GM13976 (cell line): ENCODE measurements at regions not wholly inside any gene's neighbourhood (a gene's known extent, or its start where the extent isn't known, plus 50 kb on each side); places are given as distances from the start of the nearest gene placed in this dataset.
"Not testable (repeated sequence)": the region's sequence is repeated elsewhere in the genome, so short reads cannot be mapped to it uniquely, and the experiment has no call there.

Experiments
- DNase-seq: peaks from one replicate; pipeline ENCODE4 v3.0.0; 2012; ENCODE audit warnings: low spot score
- CTCF ChIP-seq: IDR thresholded peaks from 2 replicates; pipeline ENCODE4 v1.5.1; 2012; ENCODE audit warnings: borderline replicate concordance, mild to moderate bottlenecking; ENCODE audit not compliant: insufficient read depth; ENCODE audit errors: extremely low read depth, missing control alignments, control extremely low read depth
- in situ Hi-C: fragments of 300-500 bp; cut with MboI; formaldehyde crosslinking; loops from one replicate; pipeline ENCODE4 v1.12.0; 2022; ENCODE audit warnings: low sequenced_read_pairs, mixed read lengths, inconsistent platforms; ENCODE audit not compliant: unreplicated experiment

- DNase-seq: no peak
- no peak for TF ChIP-seq CTCF
- in situ Hi-C loops: no loop called here
These were observed 64.3 kb downstream of the C9orf50 start for GRCh38 chr9:129556491-129557191.

DNA sequence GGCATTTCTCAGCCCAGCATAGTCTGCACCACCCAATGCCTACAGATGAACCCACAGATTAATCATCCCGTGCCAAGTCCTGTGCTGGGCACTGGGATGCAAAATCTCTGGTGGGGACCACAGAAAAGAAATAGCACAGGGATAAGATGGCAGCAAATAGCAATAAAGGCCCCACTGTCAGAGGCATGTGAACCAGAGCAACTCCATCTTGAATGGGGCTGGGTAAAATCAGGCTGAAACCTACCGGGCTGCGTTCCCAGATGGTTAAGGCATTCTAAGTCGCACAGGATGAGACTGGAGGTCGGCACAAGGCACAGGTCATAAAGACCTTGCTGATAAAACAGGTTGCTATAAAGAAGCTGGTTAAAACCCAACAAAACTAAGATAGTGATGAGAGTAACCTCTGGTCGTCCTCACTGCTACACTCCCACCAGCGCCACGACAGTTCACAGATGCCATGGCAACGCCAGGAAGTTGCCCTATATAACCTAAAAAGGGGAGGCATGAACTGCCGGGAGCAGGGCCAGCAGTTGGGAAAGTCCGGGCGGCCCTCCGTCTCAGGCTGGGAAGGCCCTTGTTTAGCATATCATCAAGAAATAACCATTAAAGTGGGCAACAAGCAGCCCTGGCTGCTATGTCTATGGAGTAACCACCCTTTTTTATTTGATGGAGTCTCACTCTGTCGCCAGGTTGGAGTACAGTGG, 65.2 kb downstream of the C9orf50 start:
- DNase-seq: no peak
- in situ Hi-C loops: no loop called here
- no peak for TF ChIP-seq CTCF

DNA sequence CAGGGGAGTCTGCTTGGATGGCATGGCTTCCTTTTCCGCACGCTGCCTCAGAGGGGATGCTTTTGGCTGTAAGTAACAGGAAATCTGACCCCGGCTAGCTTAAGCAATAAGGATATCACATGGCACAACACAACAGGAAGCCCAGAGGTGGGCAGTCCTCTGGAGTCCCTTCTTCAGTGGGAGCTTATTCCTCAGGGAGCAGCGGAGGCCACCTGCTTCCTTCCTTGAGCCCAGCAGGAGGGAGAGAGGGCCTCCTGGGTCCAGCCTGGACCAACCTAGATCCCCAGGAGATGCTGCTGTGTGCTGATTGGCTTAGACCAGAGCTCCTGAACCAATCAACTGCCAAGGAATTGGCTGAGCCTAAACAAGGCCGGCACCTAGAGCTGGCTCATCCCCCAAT, 66.3 kb downstream of the C9orf50 start:
- in situ Hi-C loops: no loop called here
- no peak for TF ChIP-seq CTCF
- DNase-seq: no peak

GRCh38 chr9:129553277-129553676, 67.6 kb downstream of the C9orf50 start:
- in situ Hi-C loops: no loop called here
- DNase-seq: no peak
- no peak for TF ChIP-seq CTCF

DNA sequence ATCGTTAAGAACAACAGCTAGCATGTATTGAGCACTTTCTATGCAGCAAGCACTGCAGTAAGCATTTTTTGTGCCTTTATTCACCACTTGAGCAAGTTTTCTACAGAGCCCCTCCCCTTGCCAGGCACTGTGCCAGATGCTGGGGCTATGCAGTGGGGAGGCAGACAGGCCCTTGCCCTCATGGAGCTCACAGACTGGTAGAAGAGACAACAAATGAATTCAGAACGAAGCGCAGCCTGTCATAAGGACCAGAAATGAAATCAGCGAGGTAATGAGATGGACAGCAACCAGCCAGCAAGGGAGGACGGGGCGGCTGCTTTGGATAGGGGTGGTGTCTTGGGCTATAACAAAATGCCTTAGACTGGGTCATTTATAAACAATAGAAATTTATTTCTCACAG, 68.8 kb downstream of the C9orf50 start:
- in situ Hi-C loops: no loop called here
- DNase-seq: no peak
- TF ChIP-seq CTCF: no peak

DNA sequence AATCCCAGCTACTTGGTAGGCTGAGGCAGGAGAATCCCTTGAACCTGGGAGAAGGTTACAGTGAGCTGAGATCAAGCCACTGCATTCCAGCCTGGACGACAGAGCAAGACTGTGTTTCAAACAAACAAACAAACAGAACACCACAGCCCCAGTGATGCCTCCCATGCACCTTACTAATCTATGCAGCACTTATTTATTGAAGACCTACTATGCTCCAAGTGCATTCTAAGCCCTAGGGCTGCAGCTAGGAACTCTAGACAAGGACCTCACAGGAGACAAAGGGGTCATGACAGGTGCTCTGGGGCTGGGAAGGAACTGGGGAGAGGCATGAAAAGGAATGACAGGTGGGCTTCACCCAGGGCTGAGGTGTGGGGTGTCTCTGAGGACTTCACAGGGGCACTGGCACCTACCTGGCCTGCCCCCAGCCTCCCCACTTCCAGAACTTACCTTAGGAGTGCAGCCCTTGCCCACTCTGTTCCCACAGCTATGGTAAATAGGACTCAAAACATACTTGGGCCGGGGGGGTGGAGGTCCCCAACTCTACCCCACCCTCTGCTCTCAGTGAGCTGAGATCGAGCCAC, 69.4 kb downstream of the C9orf50 start:
- no peak for TF ChIP-seq CTCF
- in situ Hi-C loops: no loop called here
- DNase-seq: no peak

- in situ Hi-C loops: not testable (repeated sequence)
These were observed 69.9 kb downstream of the C9orf50 start for GRCh38 chr9:129550977-129551376.

More at GRCh38 chr9:129550977-129551376, 69.9 kb downstream of the C9orf50 start:
- not testable (repeated sequence) for DNase-seq
